HG02759 (cell line): ENCODE measurements at regions not wholly inside any gene's neighbourhood (a gene's known extent, or its start where the extent isn't known, plus 50 kb on each side); places are given as distances from the start of the nearest gene placed in this dataset.
"Not testable (repeated sequence)": the region's sequence is repeated elsewhere in the genome, so short reads cannot be mapped to it uniquely, and the experiment has no call there.

Experiments used
- ATAC-seq: cut with Tn5 transposase; IDR thresholded peaks from one replicate; pipeline ENCODE4 v1.9.1; 2021; ENCODE audit warnings: mild to moderate bottlenecking, moderate library complexity; ENCODE audit not compliant: unreplicated experiment

- not testable (repeated sequence) for ATAC-seq
These were observed 105.3 kb upstream of the UNC5B start for GRCh38 chr10:71107117-71107516.

GRCh38 chr10:71108042-71108441, 104.3 kb upstream of the UNC5B start:
- ATAC-seq: not testable (repeated sequence)

GRCh38 chr10:71112138-71112785, 100.1 kb upstream of the UNC5B start:
- ATAC-seq: no peak

- no peak for ATAC-seq
These were observed 95.9 kb upstream of the UNC5B start for GRCh38 chr10:71116426-71116825.

- not testable (repeated sequence) for ATAC-seq
These were observed 94.8 kb upstream of the UNC5B start for GRCh38 chr10:71117589-71117988.

GRCh38 chr10:71123023-71123422, 89.3 kb upstream of the UNC5B start:
- no peak for ATAC-seq

GRCh38 chr10:71124921-71125748, 87.2 kb upstream of the UNC5B start:
- ATAC-seq: no peak

GRCh38 chr10:71125749-71126107, 86.6 kb upstream of the UNC5B start:
- no peak for ATAC-seq

GRCh38 chr10:71126432-71126831, 85.9 kb upstream of the UNC5B start:
- no peak for ATAC-seq

- no peak for ATAC-seq
These were observed 85.3 kb upstream of the UNC5B start for GRCh38 chr10:71127104-71127503.

GRCh38 chr10:71127773-71128172, 84.6 kb upstream of the UNC5B start:
- ATAC-seq: no peak

GRCh38 chr10:71128311-71128980, 83.9 kb upstream of the UNC5B start:
- ATAC-seq: no peak

- ATAC-seq: no peak
These were observed 81.3 kb upstream of the UNC5B start for GRCh38 chr10:71131096-71131495.

- no peak for ATAC-seq
These were observed 80.8 kb upstream of the UNC5B start for GRCh38 chr10:71131508-71132088.

GRCh38 chr10:71132321-71132810, 80.0 kb upstream of the UNC5B start:
- ATAC-seq: no peak

- ATAC-seq: no peak
These were observed 78.4 kb upstream of the UNC5B start for GRCh38 chr10:71133710-71134686.

GRCh38 chr10:71134732-71135211, 77.6 kb upstream of the UNC5B start:
- no peak for ATAC-seq

- ATAC-seq: no peak
These were observed 77.1 kb upstream of the UNC5B start for GRCh38 chr10:71135236-71135635.

- ATAC-seq: no peak
These were observed 76.2 kb upstream of the UNC5B start for GRCh38 chr10:71136036-71136721.
